ENCODE measurements at regions not wholly inside any gene's neighbourhood (a gene's known extent, or its start where the extent isn't known, plus 50 kb on each side); places are given as distances from the start of the nearest gene placed in this dataset.

DNA sequence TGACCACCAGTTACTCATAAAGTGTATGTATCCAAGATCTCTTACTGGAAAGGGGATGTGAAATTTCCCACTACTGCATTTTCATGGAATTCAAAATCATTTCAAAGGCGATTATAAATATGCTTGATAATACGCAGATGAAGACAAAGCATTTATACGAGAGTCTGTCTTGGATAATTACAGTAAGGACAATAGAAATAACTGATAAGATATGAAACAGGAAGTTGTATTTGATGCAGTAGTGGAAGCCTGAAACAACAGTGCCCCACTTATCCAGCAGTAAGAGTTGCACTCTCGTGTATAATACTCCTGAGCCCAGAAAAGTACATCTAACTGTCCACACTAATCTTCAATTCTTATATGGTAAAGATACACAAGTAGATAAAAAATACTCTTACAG, 188.7 kb upstream of the POU5F2 start:
- Mint-ChIP-seq H3K36me3 (ENCODE audit: low read depth) (peaks cover 12% of the 10 kb centered on the region), H3K27ac (no peak overlapping the region), H3K9me3 (peaks cover under 1% of the 10 kb centered on the region), H3K4me3 (no peak overlapping the region), H3K27me3 (no peaks in the 10 kb centered on the region), H3K4me1 (peaks cover 3% of the 10 kb centered on the region)
- no peak for ATAC-seq (replicated peaks)

DNA sequence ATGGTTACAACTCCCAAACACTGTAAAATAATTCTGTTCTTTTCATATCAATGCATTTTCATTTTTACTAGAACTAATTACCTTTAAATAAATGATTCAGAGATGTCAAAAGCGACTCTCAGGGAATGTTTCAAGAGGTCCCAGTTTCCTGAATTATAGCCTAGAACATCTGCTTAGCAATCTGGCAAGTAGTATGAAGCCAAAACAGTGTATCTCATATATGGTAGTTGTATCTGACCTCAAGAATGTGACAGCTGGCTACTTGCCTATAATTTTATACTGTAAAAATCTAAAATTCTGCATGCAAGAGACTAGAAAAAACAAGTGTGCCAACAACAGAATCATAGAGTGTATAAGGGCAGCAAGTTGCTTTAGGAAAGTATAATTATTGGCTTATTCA, 187.7 kb upstream of the POU5F2 start:
- Mint-ChIP-seq H3K36me3 (ENCODE audit: low read depth) (peaks cover 8% of the 10 kb centered on the region), H3K27me3 (no peaks in the 10 kb centered on the region), H3K9me3 (no peaks in the 10 kb centered on the region), H3K4me3 (no peak overlapping the region), H3K4me1 (peaks cover 3% of the 10 kb centered on the region), H3K27ac (no peak overlapping the region)
- ATAC-seq (replicated peaks): no peak

DNA sequence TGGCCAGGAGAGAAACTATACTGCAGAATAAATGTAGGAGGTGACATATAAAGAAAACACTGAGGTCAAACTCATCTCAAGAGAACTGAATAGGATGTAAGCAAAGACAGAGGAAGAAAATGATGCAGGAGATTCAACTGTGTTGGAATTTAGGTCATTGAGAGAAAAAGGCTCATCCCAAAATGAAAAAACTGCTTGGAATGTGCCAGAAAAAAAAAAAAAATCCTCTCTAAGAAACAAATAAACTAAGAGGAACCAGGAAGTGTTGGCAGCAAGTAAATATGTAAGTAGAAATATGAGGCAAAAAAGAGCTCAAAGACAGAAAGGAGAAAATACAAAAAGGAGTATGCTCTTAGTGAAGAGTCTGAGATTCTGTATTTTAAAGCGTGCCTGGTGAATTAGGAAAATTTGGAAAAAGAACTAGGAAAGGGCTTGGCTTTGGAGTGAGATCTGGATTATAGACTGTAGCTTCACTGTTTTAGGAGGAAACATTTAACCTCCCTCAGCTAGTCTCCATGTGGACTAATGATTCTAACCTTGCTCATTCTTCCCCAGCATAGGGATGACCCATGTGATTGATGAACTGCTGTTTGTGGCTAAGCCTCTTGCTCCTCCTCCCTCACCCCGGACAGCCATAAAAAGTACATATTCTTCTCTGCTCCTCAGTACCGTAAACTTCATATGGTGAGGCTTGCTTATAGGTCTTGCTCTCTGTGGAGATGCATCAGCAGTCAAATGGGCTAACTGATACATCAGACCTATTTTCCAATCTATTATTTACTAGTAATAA, 185.6 kb upstream of the POU5F2 start:
- no peak for ATAC-seq (replicated peaks)
- Mint-ChIP-seq H3K27ac (no peak overlapping the region), H3K4me1 (peaks cover 3% of the 10 kb centered on the region), H3K4me3 (no peak overlapping the region), H3K36me3 (ENCODE audit: low read depth) (peaks cover 3% of the 10 kb centered on the region), H3K9me3 (no peaks in the 10 kb centered on the region), H3K27me3 (no peaks in the 10 kb centered on the region)

DNA sequence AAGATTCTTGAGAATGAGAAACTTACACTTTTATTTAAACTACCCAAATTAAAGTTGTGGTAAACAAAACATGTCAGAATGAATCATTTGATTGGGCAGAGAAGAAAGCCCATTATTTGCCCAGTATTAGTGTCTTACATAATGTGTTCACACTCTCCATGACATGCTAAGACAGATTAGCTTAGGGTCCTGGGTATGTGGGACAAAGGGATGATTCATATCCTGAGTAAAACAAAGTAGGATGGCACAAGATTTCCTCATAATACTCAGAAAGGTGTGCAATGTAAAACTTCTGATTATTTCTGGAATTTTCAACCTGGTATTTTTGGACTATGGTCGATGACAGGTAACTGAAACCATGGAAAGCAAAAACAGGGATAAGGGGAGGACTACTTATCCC, 183.9 kb upstream of the POU5F2 start:
- Mint-ChIP-seq H3K27me3 (no peaks in the 10 kb centered on the region), H3K36me3 (ENCODE audit: low read depth) (peaks cover 6% of the 10 kb centered on the region), H3K4me1 (peaks cover 3% of the 10 kb centered on the region), H3K27ac (no peak overlapping the region), H3K9me3 (no peaks in the 10 kb centered on the region), H3K4me3 (no peak overlapping the region)
- ATAC-seq (replicated peaks): no peak

DNA sequence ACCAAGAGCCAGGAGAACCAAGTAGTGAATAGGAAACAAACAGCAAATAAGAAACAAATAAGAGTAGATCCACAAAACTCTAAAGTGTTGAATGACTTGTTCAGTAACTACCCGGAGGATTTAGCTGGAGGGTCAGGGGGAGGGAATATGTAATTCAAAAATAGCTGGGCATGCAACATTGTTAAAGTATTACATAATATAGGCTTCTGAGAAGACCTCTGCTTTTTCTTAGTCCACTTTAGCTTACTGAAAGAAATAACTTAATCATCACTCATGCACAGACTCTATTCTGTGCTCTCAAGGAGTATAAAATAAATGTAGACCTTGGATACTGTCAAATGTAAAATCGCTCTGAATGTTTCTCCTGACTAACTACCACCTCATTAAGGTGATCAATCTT, 183.2 kb upstream of the POU5F2 start:
- no peak overlapping the region for H3K27ac Mint-ChIP-seq
- no peaks in the 10 kb centered on the region for H3K27me3 Mint-ChIP-seq

DNA sequence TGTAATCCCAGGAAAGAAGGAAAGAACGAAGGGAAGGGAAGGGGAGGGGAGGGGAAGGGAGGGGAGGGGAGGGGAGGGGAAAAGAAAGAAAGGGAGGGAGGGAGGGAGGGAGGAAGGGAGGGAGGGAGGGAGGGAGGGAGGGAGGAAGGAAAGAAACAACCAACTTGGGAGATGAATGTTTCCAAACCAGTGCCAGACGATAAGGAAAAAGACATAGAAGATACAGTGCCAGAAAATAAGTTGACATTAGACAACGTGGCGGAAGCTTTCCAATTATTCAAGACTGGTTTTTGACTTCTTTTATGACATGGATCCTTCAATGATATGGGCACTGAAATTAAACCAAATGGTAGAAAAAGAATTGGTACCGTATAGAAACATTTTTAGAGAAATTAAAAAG, 181.2 kb upstream of the POU5F2 start:
- H3K27ac Mint-ChIP-seq: no peak overlapping the region
- no peaks in the 10 kb centered on the region for H3K9me3 Mint-ChIP-seq
- no peak overlapping the region for H3K4me3 Mint-ChIP-seq
- peaks cover 3% of the 10 kb centered on the region for H3K4me1 Mint-ChIP-seq
- H3K36me3 Mint-ChIP-seq (ENCODE audit: low read depth): peaks cover 6% of the 10 kb centered on the region
- no peak for ATAC-seq (replicated peaks)
- no peaks in the 10 kb centered on the region for H3K27me3 Mint-ChIP-seq

More for the DNA sequence above, 183.2 kb upstream of the POU5F2 start:
- H3K4me3 Mint-ChIP-seq: no peak overlapping the region
- ATAC-seq (replicated peaks): no peak
- peaks cover 3% of the 10 kb centered on the region for H3K4me1 Mint-ChIP-seq
- H3K9me3 Mint-ChIP-seq: no peaks in the 10 kb centered on the region
- H3K36me3 Mint-ChIP-seq (ENCODE audit: low read depth): peaks cover 6% of the 10 kb centered on the region

DNA sequence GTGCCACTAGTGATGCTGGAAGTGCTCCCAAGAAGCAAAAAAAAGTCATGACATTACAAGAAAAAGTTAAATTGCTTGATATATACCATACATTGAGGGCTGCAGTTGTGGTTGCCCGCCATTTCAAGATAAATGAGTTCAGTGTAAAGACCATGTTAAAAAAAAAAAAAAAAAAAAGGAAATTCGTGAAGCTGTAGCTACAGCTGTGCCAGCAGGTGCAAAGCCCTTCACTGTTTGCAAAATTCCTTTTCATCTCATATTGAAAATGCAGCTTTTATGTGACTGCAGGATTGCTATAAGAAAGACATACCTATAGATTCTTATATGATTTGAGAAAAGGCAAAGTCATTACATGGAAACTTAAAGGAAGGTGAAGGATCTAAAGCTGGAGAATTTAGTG, 179.6 kb upstream of the POU5F2 start:
- no peak overlapping the region for H3K27ac Mint-ChIP-seq

DNA sequence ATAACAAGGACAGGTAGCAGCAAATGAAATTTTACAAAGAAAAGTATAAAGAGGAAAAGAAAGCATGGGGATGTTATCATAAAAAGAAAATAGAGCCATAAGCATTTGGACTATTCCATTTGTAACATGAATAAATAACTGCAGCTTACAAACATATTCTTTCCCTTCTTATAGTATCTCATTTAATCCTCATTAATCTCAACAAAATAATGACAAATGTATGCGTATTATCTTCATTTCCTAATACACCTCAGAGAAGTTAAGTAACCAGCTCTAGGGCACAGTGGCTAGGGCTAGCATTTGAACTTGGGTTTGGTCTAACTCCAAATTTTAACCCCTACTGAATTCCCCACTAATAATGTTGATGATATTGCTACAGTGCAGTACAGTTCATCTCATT, 175.5 kb upstream of the POU5F2 start:
- H3K4me1 Mint-ChIP-seq: peaks cover 5% of the 10 kb centered on the region
- H3K4me3 Mint-ChIP-seq: no peak overlapping the region
- ATAC-seq (replicated peaks): no peak
- H3K9me3 Mint-ChIP-seq: no peaks in the 10 kb centered on the region
- no peak overlapping the region for H3K27ac Mint-ChIP-seq
- no peaks in the 10 kb centered on the region for H3K27me3 Mint-ChIP-seq
- peaks cover 1% of the 10 kb centered on the region for H3K36me3 Mint-ChIP-seq (ENCODE audit: low read depth)

More for the DNA sequence above, 179.6 kb upstream of the POU5F2 start:
- ATAC-seq (replicated peaks): no peak
- H3K36me3 Mint-ChIP-seq (ENCODE audit: low read depth): peaks cover 6% of the 10 kb centered on the region
- no peak overlapping the region for H3K4me3 Mint-ChIP-seq
- peaks cover 3% of the 10 kb centered on the region for H3K4me1 Mint-ChIP-seq
- no peaks in the 10 kb centered on the region for H3K27me3 Mint-ChIP-seq
- no peaks in the 10 kb centered on the region for H3K9me3 Mint-ChIP-seq

DNA sequence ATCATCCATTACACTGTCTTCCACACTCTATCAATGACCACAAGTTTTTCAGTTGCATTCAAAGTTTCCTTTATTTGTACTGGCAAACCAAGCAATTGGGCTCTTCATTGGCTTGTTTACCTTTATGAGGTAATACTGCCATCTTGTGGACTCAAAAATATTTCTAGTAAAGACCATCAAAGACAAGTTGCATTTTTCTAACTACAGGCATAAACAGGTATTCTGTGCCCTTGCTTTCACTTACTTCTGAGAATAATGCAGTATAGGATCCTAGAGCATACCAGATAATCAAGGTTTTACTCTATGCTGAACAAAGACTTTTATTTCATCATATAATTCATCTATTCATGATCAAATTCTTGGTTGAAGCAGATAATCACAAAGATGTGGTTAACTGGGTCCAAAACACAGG, 173.7 kb upstream of the POU5F2 start:
- H3K36me3 Mint-ChIP-seq (ENCODE audit: low read depth): no peaks in the 10 kb centered on the region
- H3K27me3 Mint-ChIP-seq: no peaks in the 10 kb centered on the region
- H3K4me3 Mint-ChIP-seq: no peak overlapping the region
- peaks cover 5% of the 10 kb centered on the region for H3K4me1 Mint-ChIP-seq
- H3K9me3 Mint-ChIP-seq: no peaks in the 10 kb centered on the region
- H3K27ac Mint-ChIP-seq: no peak overlapping the region
- ATAC-seq (replicated peaks): peak; percentile 37

DNA sequence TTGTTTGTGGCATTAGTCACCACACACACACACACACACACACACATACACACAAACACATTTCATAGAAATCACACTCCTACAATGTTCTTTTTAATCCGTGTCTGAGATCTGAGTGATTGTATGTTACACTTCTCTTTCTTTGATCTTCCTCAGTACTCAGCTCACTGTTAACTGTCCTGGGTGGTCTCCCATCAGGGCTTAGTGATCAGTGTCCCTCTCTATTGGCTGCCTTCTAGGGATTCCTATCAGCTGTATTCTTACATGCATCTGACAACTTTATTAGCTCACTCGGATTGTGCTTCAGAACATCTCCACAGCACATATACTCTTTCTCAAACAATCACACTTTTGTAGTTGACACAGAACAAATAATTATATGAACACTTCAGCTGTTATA, 170.2 kb upstream of the POU5F2 start:
- ATAC-seq (replicated peaks): no peak
- H3K27me3 Mint-ChIP-seq: no peaks in the 10 kb centered on the region
- H3K36me3 Mint-ChIP-seq (ENCODE audit: low read depth): no peaks in the 10 kb centered on the region

DNA sequence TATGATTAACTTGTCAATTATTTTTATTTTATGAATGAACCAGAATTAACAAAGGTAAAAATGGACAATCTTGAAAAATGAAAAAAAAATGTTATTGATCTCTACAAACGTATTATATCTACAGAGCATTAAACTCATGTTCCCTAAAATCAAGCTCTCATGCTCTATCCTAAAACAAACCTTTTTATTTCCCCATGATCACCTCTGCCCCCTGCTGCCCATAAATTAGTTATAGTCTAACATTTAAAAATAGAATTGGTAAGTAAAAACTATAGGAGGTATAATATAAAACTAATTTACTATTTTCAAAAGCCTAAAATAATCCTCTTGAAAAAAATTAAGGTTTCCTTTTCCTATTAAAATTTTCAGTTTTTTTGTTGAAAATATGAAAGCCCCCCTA, 168.0 kb upstream of the POU5F2 start:
- no peaks in the 10 kb centered on the region for H3K9me3 Mint-ChIP-seq
- H3K4me1 Mint-ChIP-seq: no peaks in the 10 kb centered on the region
- no peak for ATAC-seq (replicated peaks)
- no peak overlapping the region for H3K27ac Mint-ChIP-seq
- no peaks in the 10 kb centered on the region for H3K36me3 Mint-ChIP-seq (ENCODE audit: low read depth)
- no peaks in the 10 kb centered on the region for H3K27me3 Mint-ChIP-seq
- H3K4me3 Mint-ChIP-seq: no peak overlapping the region

More for the DNA sequence above, 170.2 kb upstream of the POU5F2 start:
- Mint-ChIP-seq H3K4me1 (peaks cover 5% of the 10 kb centered on the region), H3K9me3 (no peaks in the 10 kb centered on the region), H3K4me3 (no peak overlapping the region), H3K27ac (no peak overlapping the region)

DNA sequence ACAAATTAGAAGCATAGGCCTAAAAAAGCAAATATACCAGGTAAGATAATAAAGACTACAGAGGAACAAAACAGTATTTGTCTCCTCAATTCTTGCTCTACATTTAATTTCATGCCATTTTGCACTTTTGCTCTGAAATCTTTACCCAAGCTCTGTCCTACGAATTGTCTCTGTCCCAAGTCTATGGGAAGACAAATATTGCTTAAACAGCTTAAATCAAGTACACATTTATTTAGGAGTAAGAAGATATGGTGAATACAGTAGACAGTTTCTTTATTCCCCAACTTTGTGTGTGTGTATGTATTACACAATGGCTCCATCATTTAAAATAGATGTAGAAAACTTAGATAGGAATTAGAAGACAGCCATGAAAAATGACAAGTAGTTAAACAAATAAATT, 163.5 kb upstream of the POU5F2 start:
- no peaks in the 10 kb centered on the region for H3K4me1 Mint-ChIP-seq

DNA sequence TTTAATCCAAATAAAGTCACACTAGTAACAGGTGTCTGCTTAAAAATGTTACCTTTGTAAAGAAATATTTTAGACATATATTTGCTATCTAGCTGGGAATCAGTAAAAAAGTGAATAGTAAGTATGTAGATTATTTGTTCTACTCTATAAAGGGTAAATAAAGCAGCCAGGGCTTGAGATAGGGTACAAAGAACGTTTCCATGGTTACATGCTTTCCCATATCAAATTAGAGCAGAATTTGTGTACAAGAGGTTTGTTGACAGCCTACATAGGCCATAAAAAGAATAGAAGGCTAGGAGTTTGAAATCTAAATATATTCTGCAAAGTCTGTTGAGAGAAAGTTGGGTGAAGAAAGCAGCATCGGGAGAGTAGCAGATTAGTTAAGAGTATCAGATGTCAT, 160.9 kb upstream of the POU5F2 start:
- H3K4me1 Mint-ChIP-seq: no peaks in the 10 kb centered on the region
- no peaks in the 10 kb centered on the region for H3K27me3 Mint-ChIP-seq
- H3K9me3 Mint-ChIP-seq: no peaks in the 10 kb centered on the region
- no peak overlapping the region for H3K27ac Mint-ChIP-seq
- H3K36me3 Mint-ChIP-seq (ENCODE audit: low read depth): no peaks in the 10 kb centered on the region
- no peak for ATAC-seq (replicated peaks)
- H3K4me3 Mint-ChIP-seq: no peak overlapping the region

More for the DNA sequence above, 163.5 kb upstream of the POU5F2 start:
- no peak overlapping the region for H3K27ac Mint-ChIP-seq
- H3K4me3 Mint-ChIP-seq: no peak overlapping the region
- no peak for ATAC-seq (replicated peaks)
- no peaks in the 10 kb centered on the region for H3K9me3 Mint-ChIP-seq
- H3K27me3 Mint-ChIP-seq: no peaks in the 10 kb centered on the region
- no peaks in the 10 kb centered on the region for H3K36me3 Mint-ChIP-seq (ENCODE audit: low read depth)

DNA sequence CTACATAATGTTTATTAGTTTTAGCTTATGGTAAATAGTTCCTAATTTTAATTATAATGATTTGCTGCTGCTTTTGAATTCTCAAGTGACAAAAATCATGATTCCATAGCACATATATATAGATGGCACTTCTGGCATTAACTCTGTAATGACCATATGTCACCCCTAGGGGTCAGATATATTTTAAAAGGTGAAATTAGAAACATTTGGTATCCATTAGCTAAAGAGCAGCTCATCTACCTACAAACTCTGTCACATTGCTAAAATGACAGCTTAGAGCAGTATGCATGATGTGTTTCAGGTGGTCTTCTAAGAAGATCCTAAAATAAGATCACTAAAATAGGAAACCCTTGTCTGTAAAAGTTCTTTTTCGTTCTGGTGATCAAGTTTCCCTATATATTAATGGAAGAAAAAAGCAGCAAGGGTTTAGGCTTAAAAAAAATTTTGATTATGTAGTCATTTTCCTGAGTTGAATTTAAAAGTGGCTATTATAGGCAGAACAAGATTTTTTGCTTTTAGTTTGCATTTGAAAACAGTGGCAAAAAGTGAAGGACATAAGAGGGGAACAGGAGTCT, 157.7 kb upstream of the POU5F2 start:
- Mint-ChIP-seq H3K4me3 (no peak overlapping the region), H3K27ac (no peak overlapping the region), H3K27me3 (no peaks in the 10 kb centered on the region), H3K9me3 (no peaks in the 10 kb centered on the region), H3K4me1 (no peaks in the 10 kb centered on the region), H3K36me3 (ENCODE audit: low read depth) (no peaks in the 10 kb centered on the region)
- no peak for ATAC-seq (replicated peaks)

DNA sequence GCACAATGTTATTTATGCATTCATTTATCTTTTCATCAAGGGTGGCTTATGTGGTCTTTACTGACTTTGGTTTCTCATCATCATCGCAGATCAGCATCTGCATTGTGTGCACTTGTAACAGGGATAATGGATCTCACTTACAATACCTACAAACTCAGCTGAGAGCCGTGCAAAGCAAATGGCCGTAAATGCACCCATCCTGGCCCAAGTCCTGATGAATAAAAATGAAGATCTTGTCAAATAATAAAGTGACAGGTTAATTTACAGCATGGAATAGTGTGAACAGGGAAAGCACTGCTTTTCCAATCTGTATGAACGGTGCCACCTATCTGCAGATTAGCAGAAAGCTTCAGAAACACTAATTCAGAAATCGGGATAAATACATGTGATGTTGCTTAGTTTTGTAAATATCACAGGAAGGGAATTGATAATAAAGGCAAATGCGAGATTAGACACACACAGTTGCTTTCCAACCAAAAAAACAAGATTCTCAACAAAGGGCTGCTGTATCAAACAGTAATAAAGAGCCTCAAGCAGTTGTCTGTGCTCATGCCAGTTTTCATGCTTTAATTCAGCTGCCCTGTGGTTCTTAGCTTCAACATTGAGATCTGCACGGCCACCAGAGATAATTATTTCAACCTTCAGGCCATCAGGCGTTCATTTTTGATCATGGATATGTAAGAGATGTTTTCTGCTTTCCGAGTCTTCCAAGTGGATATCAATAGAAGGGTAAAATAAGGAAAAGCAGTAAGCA, 153.4 kb upstream of the POU5F2 start:
- no peak overlapping the region for H3K4me3 Mint-ChIP-seq
- no peaks in the 10 kb centered on the region for H3K9me3 Mint-ChIP-seq
- no peaks in the 10 kb centered on the region for H3K4me1 Mint-ChIP-seq
- H3K27ac Mint-ChIP-seq: no peak overlapping the region
- H3K27me3 Mint-ChIP-seq: no peaks in the 10 kb centered on the region
- no peaks in the 10 kb centered on the region for H3K36me3 Mint-ChIP-seq (ENCODE audit: low read depth)
- ATAC-seq (replicated peaks): no peak
